Neural crest cell (in vitro differentiated cells): ENCODE measurements at regions not wholly inside any gene's neighbourhood (a gene's known extent, or its start where the extent isn't known, plus 50 kb on each side); places are given as distances from the start of the nearest gene placed in this dataset.

Experiments used
- DNase-seq: peaks from one replicate; pipeline ENCODE4 v3.0.0; 2021; ENCODE audit warnings: low read depth, mixed read lengths, low spot score
- H3K27ac Mint-ChIP-seq: one replicate; pipeline ENCODE4 v1.8.0; 2021; ENCODE audit warnings: mild to moderate bottlenecking, mixed read lengths; ENCODE audit not compliant: unreplicated experiment
- H3K27me3 Mint-ChIP-seq: 2 replicates; pipeline ENCODE4 v1.8.0; 2021; ENCODE audit warnings: low read depth, mild to moderate bottlenecking, mixed read lengths
- H3K36me3 Mint-ChIP-seq: 2 replicates; pipeline ENCODE4 v1.8.0; 2021; ENCODE audit warnings: low read depth, mild to moderate bottlenecking, mixed read lengths
- H3K4me1 Mint-ChIP-seq: 2 replicates; pipeline ENCODE4 v1.8.0; 2021; ENCODE audit warnings: mixed read lengths
- H3K4me3 Mint-ChIP-seq: one replicate; pipeline ENCODE4 v1.8.0; 2021; ENCODE audit warnings: mild to moderate bottlenecking, mixed read lengths
- H3K9me3 Mint-ChIP-seq: 2 replicates; pipeline ENCODE4 v1.8.0; 2021; ENCODE audit warnings: mixed read lengths
- TF ChIP-seq, protein P1 (sequence below): fragments of 200-600 bp; sonication (generic); conservative IDR thresholded peaks from 2 replicates; pipeline ENCODE4 v1.5.0; 2021; ENCODE audit warnings: antibody characterized with exemption, mild to moderate bottlenecking

DNA sequence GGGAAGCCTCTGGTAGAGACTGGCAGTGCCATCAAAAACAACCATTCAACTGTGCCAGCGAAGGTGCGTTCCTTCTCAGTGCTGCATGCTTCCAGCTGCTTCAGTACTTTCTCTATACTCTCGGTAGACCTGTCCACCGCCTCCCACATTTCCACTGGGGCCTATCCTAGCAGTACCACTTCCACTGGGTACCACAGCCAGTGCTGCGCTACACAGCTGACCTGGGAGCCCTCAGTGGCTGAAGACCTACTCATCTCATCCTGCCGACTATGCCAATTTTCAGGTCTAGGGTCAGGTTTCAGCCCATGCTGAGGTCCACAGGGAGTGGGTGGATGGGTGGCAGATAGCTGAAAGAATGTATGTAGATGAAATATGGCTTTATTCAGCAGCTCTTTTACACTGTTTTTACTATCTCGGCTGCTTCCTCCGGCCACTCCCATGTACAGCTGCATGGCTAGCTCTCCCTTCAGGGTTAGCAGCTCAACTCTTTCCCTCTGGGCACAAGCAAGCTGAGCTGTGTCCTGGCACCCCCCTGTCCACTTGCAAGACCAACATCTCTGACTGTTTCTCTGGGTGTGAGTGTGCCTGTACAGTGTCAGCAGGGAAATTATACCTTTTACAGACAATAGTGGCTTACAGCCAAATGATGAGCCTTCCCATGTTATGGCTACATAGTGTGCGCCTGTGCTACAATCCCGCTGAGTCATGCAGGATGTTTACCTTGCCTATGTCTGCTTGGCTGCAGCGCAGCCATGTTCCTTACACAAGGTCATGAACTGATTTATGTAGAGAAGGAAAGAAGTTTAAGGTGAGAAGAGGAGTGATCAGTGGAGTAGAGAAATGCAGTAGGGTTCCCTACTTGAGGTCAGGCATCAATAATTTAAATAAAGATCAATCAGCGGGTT, 125.7 kb upstream of the DDHD1 start:
- DNase-seq, result no peak
- no peaks in the 10 kb centered on the region for H3K27me3 Mint-ChIP-seq
- peaks cover 16% of the 10 kb centered on the region for H3K9me3 Mint-ChIP-seq
- H3K4me1 Mint-ChIP-seq, result no peaks in the 10 kb centered on the region
- no peak overlapping the region for H3K27ac Mint-ChIP-seq
- peaks cover 13% of the 10 kb centered on the region for H3K36me3 Mint-ChIP-seq
- TF ChIP-seq, protein P1, sequence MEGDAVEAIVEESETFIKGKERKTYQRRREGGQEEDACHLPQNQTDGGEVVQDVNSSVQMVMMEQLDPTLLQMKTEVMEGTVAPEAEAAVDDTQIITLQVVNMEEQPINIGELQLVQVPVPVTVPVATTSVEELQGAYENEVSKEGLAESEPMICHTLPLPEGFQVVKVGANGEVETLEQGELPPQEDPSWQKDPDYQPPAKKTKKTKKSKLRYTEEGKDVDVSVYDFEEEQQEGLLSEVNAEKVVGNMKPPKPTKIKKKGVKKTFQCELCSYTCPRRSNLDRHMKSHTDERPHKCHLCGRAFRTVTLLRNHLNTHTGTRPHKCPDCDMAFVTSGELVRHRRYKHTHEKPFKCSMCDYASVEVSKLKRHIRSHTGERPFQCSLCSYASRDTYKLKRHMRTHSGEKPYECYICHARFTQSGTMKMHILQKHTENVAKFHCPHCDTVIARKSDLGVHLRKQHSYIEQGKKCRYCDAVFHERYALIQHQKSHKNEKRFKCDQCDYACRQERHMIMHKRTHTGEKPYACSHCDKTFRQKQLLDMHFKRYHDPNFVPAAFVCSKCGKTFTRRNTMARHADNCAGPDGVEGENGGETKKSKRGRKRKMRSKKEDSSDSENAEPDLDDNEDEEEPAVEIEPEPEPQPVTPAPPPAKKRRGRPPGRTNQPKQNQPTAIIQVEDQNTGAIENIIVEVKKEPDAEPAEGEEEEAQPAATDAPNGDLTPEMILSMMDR, result no peak
- H3K4me3 Mint-ChIP-seq, result no peak overlapping the region

DNA sequence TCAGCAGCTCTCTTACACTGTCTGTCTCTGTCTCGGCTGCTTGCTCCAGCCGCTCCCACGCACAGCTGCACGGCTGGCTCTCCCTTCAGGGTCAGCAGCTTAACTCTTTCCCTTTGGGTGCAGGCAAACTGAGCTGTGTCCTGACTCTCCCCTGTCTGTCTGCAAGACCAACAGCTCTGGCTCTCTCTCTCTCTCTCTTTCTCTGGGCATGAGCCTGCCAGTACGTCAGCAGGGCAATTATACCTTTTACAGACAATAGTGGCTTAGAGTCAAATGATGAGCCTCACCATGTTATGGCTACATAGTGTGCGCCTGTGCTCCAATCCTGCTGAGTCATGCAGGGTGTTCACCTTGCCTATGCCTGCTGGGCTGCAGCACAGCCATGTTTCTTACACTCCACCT, 120.5 kb upstream of the DDHD1 start:
- Mint-ChIP-seq H3K27ac (no peak overlapping the region), H3K4me1 (no peaks in the 10 kb centered on the region), H3K27me3 (no peaks in the 10 kb centered on the region), H3K9me3 (no peaks in the 10 kb centered on the region), H3K4me3 (no peak overlapping the region), H3K36me3 (no peaks in the 10 kb centered on the region)
- DNase-seq, result no peak
- TF ChIP-seq, protein P1, result no peak

DNA sequence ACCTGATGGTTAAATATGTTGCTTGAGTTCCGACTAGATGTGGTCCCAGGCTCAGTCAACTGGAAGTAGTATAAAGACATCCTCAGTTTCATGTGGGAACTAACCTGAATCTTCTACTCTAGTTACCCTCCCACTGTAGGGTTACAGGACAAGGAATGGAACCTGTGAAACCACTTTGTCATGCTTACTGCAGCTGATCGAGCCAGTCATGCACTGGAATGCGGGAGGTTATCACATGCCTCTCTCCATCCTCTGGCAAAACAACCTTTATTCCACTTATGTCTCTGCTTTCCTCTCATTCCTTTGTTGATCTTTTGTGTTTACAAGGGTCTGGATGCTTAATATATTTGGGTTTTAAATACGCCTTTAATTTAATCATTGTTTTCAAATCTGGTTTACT, 111.9 kb upstream of the DDHD1 start:
- H3K36me3 Mint-ChIP-seq, result peaks cover 30% of the 10 kb centered on the region
- TF ChIP-seq, protein P1, result no peak

DNA sequence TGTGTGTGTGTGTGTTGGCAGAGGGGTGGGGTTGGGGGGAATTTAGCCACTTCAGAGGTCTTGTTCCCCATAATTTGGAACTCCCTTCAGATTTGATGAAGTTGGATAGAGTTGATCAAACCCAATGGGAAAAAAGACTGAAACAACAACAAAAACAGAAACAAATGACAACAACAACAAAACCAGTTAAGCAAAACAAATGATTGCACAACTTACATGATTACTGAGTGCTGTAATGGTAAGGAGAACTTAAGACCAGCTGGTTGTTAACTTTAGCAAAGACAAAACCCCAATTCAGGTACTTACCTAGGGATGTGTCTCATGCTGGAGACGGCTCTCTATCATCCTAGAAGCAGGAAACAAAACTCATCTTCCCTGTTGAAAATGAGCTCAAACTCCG, 107.8 kb upstream of the DDHD1 start:
- DNase-seq, result no peak
- H3K4me1 Mint-ChIP-seq, result peaks cover 13% of the 10 kb centered on the region
- H3K4me3 Mint-ChIP-seq, result no peak overlapping the region
- TF ChIP-seq, protein P1, result no peak
- no peaks in the 10 kb centered on the region for H3K27me3 Mint-ChIP-seq
- peaks cover 23% of the 10 kb centered on the region for H3K9me3 Mint-ChIP-seq
- peaks cover 33% of the 10 kb centered on the region for H3K36me3 Mint-ChIP-seq
- H3K27ac Mint-ChIP-seq, result no peak overlapping the region

More for the DNA sequence above, 111.9 kb upstream of the DDHD1 start:
- H3K4me3 Mint-ChIP-seq, result no peak overlapping the region
- DNase-seq, result no peak
- peaks cover 23% of the 10 kb centered on the region for H3K9me3 Mint-ChIP-seq
- no peak overlapping the region for H3K27ac Mint-ChIP-seq
- no peaks in the 10 kb centered on the region for H3K27me3 Mint-ChIP-seq
- H3K4me1 Mint-ChIP-seq, result peaks cover 8% of the 10 kb centered on the region

DNA sequence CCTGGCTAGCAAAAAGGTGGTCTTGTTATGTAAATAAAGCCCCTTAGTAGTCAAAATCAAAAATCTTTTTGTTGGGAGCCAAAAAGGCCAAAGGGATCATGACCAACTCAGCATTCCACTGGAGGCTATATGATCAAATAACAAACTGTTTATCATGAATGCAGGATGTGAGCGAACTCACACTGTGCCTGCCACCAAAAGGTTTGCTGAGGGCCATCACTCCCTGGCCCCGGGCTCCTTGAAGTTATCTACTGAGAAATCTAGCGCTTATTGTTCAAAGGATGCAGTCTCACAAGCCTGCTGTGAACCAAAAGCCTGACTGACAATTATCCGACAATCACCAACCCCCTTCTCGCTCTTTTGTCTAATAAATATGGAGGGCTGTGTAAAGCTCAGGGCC, 107.2 kb upstream of the DDHD1 start:
- H3K27me3 Mint-ChIP-seq, result no peaks in the 10 kb centered on the region
- peaks cover 23% of the 10 kb centered on the region for H3K9me3 Mint-ChIP-seq
- H3K27ac Mint-ChIP-seq, result peak overlapping the region; percentile 35
- H3K36me3 Mint-ChIP-seq, result peaks cover 33% of the 10 kb centered on the region
- DNase-seq, result no peak
- H3K4me1 Mint-ChIP-seq, result peaks cover 13% of the 10 kb centered on the region
- TF ChIP-seq, protein P1, result no peak
- peak overlapping the region; percentile 51 for H3K4me3 Mint-ChIP-seq
